Suprapubic skin (tissue), 4 donors: ENCODE measurements at regions not wholly inside any gene's neighbourhood (a gene's known extent, or its start where the extent isn't known, plus 50 kb on each side); places are given as distances from the start of the nearest gene placed in this dataset.
A peak's percentile ranks its signal among the peaks of the same experiment; 100 is the strongest.

Experiments
- DNase-seq, 2 donors: peaks; one replicate each; pipeline ENCODE4 v3.0.0-alpha.2; 2019; ENCODE audit warnings: low spot score in 2 of 2
- H3K27ac ChIP-seq: fragments of 200-600 bp; sonication (generic); one replicate; pipeline ENCODE4 v1.5.1; 2019
- H3K27me3 ChIP-seq: fragments of 200-600 bp; sonication (generic); one replicate; pipeline ENCODE4 v1.5.1; 2019
- H3K36me3 ChIP-seq: fragments of 200-600 bp; sonication (generic); one replicate; pipeline ENCODE4 v1.5.1; 2019
- H3K4me1 ChIP-seq: fragments of 200-600 bp; sonication (generic); one replicate; pipeline ENCODE4 v1.5.1; 2019
- H3K4me3 ChIP-seq: fragments of 200-600 bp; sonication (generic); one replicate; pipeline ENCODE4 v1.5.1; 2019; ENCODE audit warnings: mild to moderate bottlenecking
- H3K9me3 ChIP-seq: fragments of 200-600 bp; sonication (generic); one replicate; pipeline ENCODE4 v1.5.1; 2019
- EP300 ChIP-seq: sonication (generic); formaldehyde crosslinking; IDR thresholded peaks from one replicate; pipeline ENCODE4 v1.6.1; 2017; ENCODE audit warnings: antibody characterized with exemption
- POLR2A ChIP-seq, 2 donors: fragments of 450-650 bp; IDR thresholded peaks; one replicate each; pipeline ENCODE4 v1.6.1; 2017; ENCODE audit warnings: antibody characterized with exemption in 2 of 2, mild to moderate bottlenecking in 2 of 2, moderate library complexity in 2 of 2
- POLR2AphosphoS5 ChIP-seq, 3 donors: sonication (generic); formaldehyde crosslinking; IDR thresholded peaks; one replicate each; pipeline ENCODE4 v1.6.1; 2017; ENCODE audit warnings: antibody characterized with exemption in 3 of 3
- WGBS: methylation state at CpG from one replicate; pipeline ENCODE4 v1.1.5; 2018; 5-methylcytosine and 5-hydroxymethylcytosine counted together
- TF ChIP-seq, protein P1 (sequence below), 2 donors: fragments of 200-600 bp in 1 of 2; fragments of 450-650 bp in 1 of 2; sonication (generic) in 1 of 2; IDR thresholded peaks; one replicate each; pipeline ENCODE4 v1.5.1; 2016 to 2019; ENCODE audit warnings: antibody characterized with exemption in 2 of 2, mild to moderate bottlenecking in 1 of 2, moderate library complexity in 1 of 2

DNA sequence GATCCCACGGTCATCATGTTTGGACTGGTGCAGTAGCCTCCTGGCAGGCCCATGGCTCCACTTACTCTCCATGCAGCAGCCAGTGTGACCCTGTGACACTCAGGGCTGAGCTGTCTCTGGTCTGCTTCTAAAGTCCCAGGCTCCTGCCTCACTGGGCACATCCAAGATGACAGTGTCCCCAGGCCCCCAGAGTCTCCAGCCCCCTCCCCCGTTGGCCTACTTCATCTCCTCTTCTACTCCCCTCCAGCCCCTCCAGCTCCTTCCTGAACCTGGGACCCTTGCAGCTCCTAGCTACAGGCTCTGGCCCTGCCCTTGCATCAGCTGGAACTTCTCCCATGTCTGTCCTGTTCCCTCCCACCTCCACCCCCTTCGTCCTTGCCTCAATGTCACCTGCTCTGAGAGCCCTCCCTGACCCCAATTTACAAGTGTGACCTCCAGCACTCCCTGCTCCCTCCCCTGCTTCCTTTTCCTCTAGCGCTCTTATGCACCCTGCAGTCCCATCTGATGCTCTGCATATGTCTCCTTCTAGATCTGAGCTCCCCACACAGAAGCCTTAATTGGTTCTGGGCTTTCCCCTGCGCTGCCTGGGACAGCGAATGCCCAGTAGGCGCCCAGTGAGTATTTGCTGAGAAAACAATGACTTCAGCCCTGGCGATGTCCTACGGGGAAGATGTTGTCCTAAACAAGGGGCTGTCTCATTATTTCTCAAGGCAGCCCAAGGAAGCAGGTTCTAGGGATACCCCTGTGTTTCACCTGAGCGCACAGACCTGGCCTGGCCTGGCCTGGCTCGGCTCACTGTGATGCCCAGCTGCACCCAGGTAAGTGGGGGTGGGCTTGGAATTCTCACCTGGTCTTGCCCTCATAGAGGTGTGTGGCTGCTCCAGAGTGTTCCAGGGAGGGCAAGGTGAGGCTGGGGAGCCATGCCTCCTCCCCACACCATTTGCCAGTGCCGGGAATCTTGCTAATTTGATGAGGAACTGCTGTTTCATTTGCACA, 600.6 kb downstream of the PTPRU start:
- peaks cover 30% of the 10 kb centered on the region for H3K27me3 ChIP-seq
- H3K9me3 ChIP-seq = no peaks in the 10 kb centered on the region
- H3K4me3 ChIP-seq = no peak overlapping the region
- no peaks in the 10 kb centered on the region for H3K4me1 ChIP-seq
- 65% methylated on average over 10 of the region's 12 CpGs for WGBS
- no peak for TF ChIP-seq POLR2A (IDR thresholded peaks at IDR 0.05)
- no peak for TF ChIP-seq POLR2AphosphoS5 (IDR thresholded peaks at IDR 0.05)
- no peak for TF ChIP-seq EP300
- TF ChIP-seq, protein P1, sequence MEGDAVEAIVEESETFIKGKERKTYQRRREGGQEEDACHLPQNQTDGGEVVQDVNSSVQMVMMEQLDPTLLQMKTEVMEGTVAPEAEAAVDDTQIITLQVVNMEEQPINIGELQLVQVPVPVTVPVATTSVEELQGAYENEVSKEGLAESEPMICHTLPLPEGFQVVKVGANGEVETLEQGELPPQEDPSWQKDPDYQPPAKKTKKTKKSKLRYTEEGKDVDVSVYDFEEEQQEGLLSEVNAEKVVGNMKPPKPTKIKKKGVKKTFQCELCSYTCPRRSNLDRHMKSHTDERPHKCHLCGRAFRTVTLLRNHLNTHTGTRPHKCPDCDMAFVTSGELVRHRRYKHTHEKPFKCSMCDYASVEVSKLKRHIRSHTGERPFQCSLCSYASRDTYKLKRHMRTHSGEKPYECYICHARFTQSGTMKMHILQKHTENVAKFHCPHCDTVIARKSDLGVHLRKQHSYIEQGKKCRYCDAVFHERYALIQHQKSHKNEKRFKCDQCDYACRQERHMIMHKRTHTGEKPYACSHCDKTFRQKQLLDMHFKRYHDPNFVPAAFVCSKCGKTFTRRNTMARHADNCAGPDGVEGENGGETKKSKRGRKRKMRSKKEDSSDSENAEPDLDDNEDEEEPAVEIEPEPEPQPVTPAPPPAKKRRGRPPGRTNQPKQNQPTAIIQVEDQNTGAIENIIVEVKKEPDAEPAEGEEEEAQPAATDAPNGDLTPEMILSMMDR (IDR thresholded peaks at IDR 0.05) = no peak
- H3K27ac ChIP-seq = no peak overlapping the region
- peak in 1 of 2 donors; percentile 75 for DNase-seq
- no peaks in the 10 kb centered on the region for H3K36me3 ChIP-seq

DNA sequence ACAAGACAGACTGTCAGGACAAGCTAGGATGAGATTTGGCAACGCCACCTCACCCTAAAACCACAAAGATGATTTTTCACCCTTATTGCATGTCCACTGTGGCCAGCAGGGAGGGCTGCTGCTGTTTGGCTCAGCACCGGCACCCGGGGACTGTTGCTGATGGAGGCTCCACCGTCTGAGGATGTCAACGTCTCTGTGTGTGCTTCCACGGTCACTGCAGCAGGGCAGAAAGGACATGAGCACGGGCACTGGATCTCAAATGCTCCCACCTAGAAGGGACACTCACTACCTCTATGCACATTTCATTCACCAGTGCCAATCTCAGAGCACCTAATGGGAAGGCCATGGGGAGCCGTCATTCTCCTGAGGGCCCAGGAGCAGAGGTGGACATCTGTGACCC, 599.6 kb downstream of the PTPRU start:
- no peaks in the 10 kb centered on the region for H3K9me3 ChIP-seq

DNA sequence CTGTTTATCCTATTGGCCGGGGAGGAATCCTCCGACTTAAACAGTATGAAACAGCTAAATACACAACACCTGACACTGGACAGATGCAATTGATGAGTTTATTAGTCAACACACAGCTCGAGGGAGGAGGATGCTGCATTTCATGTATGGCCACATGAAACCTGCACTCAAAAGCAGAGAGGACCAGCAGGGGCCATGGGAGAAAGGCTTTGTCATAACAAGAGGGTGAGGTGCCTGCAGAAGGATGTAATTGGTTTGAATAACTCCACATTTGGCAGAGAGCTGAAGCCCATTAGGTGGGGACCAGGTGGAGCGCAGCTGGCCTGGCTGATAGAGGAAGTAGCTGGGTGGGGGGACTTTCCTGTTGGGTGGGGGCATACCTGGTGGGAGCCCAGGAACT, 599.1 kb downstream of the PTPRU start:
- Histone ChIP-seq H3K36me3 (no peaks in the 10 kb centered on the region), H3K27ac (no peak overlapping the region), H3K4me1 (no peaks in the 10 kb centered on the region), H3K27me3 (peaks cover 35% of the 10 kb centered on the region), H3K9me3 (no peaks in the 10 kb centered on the region), H3K4me3 (no peak overlapping the region)
- TF ChIP-seq, protein P1 (IDR thresholded peaks at IDR 0.05) = no peak
- TF ChIP-seq EP300 = no peak
- no peak for TF ChIP-seq POLR2AphosphoS5 (IDR thresholded peaks at IDR 0.05)
- TF ChIP-seq POLR2A (IDR thresholded peaks at IDR 0.05) = no peak
- no peak for DNase-seq
- WGBS = 59% methylated on average over 4 of the region's 4 CpGs

More for the DNA sequence above, 599.6 kb downstream of the PTPRU start:
- Histone ChIP-seq H3K4me3 (no peak overlapping the region), H3K36me3 (no peaks in the 10 kb centered on the region), H3K27ac (no peak overlapping the region), H3K4me1 (no peaks in the 10 kb centered on the region), H3K27me3 (peaks cover 32% of the 10 kb centered on the region)
- WGBS = 60% methylated on average over 8 of the region's 8 CpGs
- no peak for DNase-seq
- TF ChIP-seq EP300 (no peak), POLR2AphosphoS5 (IDR thresholded peaks at IDR 0.05) (no peak)

DNA sequence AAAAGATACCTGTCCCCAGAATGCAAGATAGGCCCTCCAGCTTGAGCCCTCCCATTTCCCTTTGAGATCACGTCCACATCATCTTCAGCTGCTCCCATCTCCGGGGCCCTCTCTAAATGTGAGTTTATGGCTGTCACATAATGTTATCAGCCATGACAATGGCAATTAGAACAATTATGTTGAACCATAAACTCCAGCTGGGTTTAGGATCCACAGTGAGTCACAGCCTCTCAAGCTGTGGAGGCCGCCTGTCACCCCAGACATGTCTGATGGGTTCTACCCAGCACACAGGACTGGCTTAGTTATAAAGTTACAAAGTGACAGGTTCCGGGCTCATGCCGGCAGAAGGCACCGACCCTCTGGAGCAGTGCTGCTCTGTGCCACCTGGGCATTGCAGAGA, 597.3 kb downstream of the PTPRU start:
- no peaks in the 10 kb centered on the region for H3K4me1 ChIP-seq
- H3K36me3 ChIP-seq = no peaks in the 10 kb centered on the region
- peaks cover 43% of the 10 kb centered on the region for H3K27me3 ChIP-seq
- H3K27ac ChIP-seq = no peak overlapping the region
- no peak for DNase-seq
- H3K4me3 ChIP-seq = no peak overlapping the region
- H3K9me3 ChIP-seq = no peaks in the 10 kb centered on the region
- WGBS = 85% methylated on average over 6 of the region's 6 CpGs
- TF ChIP-seq POLR2A (IDR thresholded peaks at IDR 0.05) (no peak), EP300 (no peak), POLR2AphosphoS5 (IDR thresholded peaks at IDR 0.05) (no peak)
- TF ChIP-seq, protein P1 (IDR thresholded peaks at IDR 0.05) = no peak

DNA sequence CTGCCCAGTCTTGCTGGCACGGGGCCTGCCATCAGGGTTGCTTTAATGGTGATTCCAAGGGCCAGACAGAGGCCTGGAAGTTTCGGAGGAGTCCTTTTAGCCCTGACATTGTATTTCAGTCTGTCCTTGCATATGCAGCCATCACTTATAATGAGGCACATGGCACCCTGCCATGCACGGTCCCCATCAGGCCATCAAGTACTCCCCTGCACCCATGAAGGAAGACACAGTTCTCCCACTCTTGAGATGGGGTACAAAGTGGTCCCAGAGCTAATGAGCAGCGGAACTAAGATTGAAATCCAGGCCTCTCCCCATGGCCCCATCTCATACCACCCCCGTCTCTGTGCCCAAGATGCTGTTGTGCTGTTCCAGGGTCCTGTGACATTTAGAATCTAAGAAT, 596.6 kb downstream of the PTPRU start:
- Histone ChIP-seq H3K36me3 (no peaks in the 10 kb centered on the region), H3K4me3 (no peak overlapping the region), H3K27me3 (peaks cover 45% of the 10 kb centered on the region), H3K9me3 (no peaks in the 10 kb centered on the region), H3K4me1 (no peaks in the 10 kb centered on the region), H3K27ac (no peak overlapping the region)
- DNase-seq = no peak
- no peak for TF ChIP-seq POLR2A (IDR thresholded peaks at IDR 0.05)
- TF ChIP-seq, protein P1 (IDR thresholded peaks at IDR 0.05) = no peak
- no peak for TF ChIP-seq POLR2AphosphoS5 (IDR thresholded peaks at IDR 0.05)
- no peak for TF ChIP-seq EP300
- 83% methylated on average over 5 of the region's 5 CpGs for WGBS
